Hepatic stellate cell (primary cell): ENCODE measurements at regions not wholly inside any gene's neighbourhood (a gene's known extent, or its start where the extent isn't known, plus 50 kb on each side); places are given as distances from the start of the nearest gene placed in this dataset.

Source experiments
- DNase-seq: peaks from one replicate; pipeline ENCODE4 v3.0.0; 2011; ENCODE audit warnings: low spot score

GRCh38 chr16:9374061-9374460 lies 282.6 kb downstream of the HAPSTR1 start:
- DNase-seq: no peak

- DNase-seq: no peak
These were observed 287.4 kb downstream of the HAPSTR1 start for GRCh38 chr16:9378876-9379275.

GRCh38 chr16:9380221-9380620 lies 288.8 kb downstream of the HAPSTR1 start:
- DNase-seq: no peak

- DNase-seq: no peak
These were observed 290.0 kb downstream of the HAPSTR1 start for GRCh38 chr16:9381399-9381798.

- no peak for DNase-seq
These were observed 290.5 kb downstream of the HAPSTR1 start for GRCh38 chr16:9381905-9382304.

- DNase-seq: no peak
These were observed 291.8 kb downstream of the HAPSTR1 start for GRCh38 chr16:9383281-9383680.

- DNase-seq: no peak
These were observed 292.7 kb downstream of the HAPSTR1 start for GRCh38 chr16:9384141-9384540.

GRCh38 chr16:9389543-9390207 lies 298.2 kb downstream of the HAPSTR1 start:
- DNase-seq: no peak

GRCh38 chr16:9392956-9393355 lies 301.5 kb downstream of the HAPSTR1 start:
- no peak for DNase-seq

- no peak for DNase-seq
These were observed 302.1 kb downstream of the HAPSTR1 start for GRCh38 chr16:9393591-9393990.

GRCh38 chr16:9395958-9396359 lies 304.5 kb downstream of the HAPSTR1 start:
- no peak for DNase-seq

GRCh38 chr16:9399573-9399972 lies 308.1 kb downstream of the HAPSTR1 start:
- DNase-seq: no peak

GRCh38 chr16:9401173-9401572 lies 309.7 kb downstream of the HAPSTR1 start:
- no peak for DNase-seq

- no peak for DNase-seq
These were observed 310.9 kb downstream of the HAPSTR1 start for GRCh38 chr16:9402293-9402860.

GRCh38 chr16:9404811-9405210 lies 313.4 kb downstream of the HAPSTR1 start:
- no peak for DNase-seq

GRCh38 chr16:9406038-9406712 lies 314.7 kb downstream of the HAPSTR1 start:
- DNase-seq: no peak

GRCh38 chr16:9407206-9407758 lies 315.8 kb downstream of the HAPSTR1 start:
- DNase-seq: no peak

- DNase-seq: no peak
These were observed 316.9 kb downstream of the HAPSTR1 start for GRCh38 chr16:9408297-9408878.

GRCh38 chr16:9409560-9410493 lies 318.4 kb downstream of the HAPSTR1 start:
- DNase-seq: no peak

GRCh38 chr16:9411426-9411825 lies 320.0 kb downstream of the HAPSTR1 start:
- DNase-seq: no peak

- DNase-seq: no peak
These were observed 320.8 kb downstream of the HAPSTR1 start for GRCh38 chr16:9412031-9412914.
